ENCODE measurements at regions not wholly inside any gene's neighbourhood (a gene's known extent, or its start where the extent isn't known, plus 50 kb on each side); places are given as distances from the start of the nearest gene placed in this dataset.

DNA sequence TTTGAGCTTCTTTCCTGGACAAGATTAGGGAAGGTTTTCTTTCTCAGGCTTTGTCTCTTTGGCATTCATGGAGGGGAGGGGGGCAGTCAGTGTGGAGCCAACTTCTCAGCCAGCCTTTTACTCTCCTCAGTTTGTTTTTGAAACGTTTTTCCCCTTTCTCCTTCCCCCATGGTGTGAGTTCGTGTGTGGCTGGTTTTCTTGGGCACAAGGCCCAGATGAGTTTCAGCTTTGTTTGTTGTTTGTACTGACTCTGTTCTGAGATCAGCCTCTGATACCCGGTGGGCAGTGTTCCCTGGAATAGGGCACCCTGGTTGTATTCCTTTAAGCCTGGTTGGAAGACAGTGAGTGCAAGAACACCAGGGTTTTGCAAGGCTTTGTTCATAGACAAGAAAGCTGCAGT lies 168.2 kb upstream of the RARB start:
- no peak for ATAC-seq

DNA sequence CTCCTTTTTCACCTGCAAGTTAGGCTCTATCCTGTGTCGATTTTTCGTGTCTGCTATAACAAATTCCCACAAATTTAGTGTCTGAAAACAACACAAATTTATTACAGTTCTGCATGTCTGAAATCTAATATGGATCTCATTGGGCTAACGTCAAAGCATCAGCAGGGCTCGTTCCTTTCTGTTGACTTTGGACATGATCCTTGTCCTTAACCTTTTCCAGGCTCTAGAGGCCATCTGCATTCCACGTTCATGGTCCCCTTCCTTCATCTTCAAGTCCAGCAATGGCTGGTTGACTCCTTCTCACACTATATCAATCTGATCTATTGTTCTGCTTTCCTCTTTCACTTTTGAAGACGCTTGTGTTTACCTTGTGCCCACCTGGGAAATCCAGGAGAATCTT lies 165.7 kb upstream of the RARB start:
- ATAC-seq, result no peak

DNA sequence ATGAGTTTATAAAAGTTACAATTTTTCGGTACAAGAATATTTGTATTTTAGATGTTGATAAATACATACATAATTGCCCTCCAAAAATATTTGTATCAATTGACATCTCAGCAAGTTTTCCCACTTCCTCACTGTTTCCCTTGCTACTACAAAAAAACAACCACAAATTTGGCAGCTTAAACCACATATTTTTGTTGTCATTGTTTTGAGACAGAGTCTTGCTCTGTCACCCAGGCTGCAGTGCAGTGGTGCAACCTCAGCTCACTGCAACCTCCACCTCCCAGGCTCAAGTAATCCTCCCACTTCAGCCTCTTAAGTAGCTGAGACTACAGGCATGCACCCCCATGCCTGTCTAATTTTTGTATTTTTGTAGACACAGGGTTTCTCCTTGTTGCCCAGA lies 162.8 kb upstream of the RARB start:
- no peak for ATAC-seq

DNA sequence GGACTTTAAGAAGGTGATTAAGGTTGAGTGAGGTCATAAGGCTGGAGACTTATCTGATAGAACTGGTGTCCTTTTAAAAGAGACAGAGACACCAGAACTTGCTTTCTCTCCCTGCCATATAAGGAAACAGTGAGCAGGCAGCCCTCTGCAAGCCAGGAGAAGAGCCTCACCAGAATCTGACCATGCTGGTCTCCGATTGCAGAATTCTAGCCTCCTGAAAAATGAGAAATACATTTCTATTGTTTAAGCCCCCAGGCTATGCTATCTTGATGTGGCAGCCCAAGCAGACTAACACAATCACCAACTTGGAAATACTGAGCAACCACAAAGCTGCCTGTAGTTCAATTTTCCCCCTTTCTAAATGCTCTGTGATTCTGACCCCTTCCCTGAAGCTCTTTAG lies 161.4 kb upstream of the RARB start:
- ATAC-seq, result no peak

DNA sequence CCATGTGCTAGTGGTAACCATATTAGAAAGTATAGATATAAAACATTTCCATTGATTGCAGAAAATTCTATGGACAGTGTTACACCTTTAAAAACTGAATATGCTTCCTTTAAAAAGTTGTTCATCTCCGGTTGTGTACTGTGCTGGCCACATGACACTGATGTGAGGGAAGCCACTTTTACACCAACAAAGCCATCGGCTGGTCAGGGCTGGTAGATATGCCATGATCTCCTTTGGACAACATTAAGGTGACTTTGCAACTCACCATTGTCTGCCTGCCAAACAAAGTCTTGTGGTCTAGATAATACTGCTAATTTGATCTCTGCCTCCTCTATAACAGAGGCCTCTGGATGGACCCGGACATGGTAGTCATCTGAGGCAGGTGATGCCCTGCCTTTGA lies 156.0 kb upstream of the RARB start:
- no peak for ATAC-seq

DNA sequence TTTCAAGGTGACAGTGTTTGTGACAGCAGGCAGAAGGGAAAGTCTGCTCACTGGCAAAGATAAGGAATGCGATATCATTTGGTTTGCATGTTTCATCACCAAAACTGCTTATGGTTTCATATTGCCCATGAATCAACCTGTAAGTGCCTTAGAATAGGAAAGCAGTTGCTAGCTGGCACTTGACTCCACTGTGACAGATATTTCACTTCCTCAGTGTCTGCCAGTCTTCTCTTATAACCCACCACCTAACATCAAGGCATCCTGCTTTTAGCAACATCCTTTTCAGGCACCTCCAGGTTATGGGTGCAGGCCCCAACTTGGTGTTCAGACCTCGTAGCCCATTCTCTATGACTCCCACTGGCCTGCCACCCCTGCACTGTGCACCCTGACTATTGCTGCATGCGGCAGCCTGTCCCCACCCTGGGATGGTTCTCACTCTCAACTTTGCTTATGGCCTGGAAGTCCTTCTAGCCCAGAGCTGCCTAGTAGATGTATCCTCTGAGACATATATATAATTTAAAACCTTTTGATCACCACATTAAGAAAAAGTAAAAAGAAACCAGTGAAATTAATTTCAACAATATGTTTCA lies 154.4 kb upstream of the RARB start:
- ATAC-seq, result no peak

DNA sequence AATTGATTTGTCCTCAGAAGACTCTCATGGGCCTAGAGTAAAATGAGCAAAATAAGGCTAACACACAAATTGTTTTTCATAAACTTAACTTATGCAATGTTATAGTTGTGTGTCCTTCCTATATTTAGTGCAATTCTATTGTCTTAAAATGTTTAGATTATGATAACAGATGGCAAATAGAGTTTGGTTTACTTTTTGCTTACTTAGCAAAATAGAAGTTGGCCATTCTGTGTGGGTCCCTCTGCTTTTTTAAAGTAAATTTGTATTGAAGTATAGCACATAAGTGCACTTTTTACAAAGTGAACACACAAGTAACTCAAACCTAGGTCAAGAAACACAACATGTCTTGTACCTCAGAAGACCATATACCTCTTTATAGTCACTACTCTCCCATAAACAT lies 150.6 kb upstream of the RARB start:
- ATAC-seq, result no peak

DNA sequence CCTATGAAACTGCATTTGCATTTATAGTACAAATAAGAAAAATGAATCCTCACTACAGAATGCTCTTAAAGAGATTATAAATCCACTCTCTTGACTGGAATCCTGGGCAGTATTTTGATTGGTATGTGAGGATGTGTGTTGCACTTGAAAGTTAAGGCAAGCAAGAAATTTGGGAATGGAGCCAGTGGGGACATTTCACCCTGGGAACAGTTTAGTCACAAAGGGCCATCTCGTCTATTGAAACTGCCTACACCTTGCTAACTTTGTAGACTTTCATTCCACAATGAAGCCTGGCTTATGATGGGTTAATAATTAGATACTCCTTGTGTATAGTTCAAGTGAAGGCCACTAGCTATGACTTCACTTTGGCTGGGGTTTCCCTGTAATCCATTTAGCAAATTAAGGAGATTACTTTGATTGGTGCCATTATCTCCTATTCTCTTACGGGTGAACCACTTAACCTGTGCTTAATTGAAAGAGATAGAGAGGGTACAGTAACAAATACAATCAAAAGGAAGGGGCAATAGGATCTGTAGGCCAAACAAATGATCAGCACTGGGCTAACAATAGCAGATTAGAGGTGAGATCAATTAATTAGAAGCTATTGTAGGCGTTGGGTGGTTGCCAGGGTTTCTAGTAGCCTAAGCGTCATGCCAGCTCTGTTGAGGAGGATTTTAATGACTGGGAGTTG lies 146.9 kb upstream of the RARB start:
- ATAC-seq, result no peak

DNA sequence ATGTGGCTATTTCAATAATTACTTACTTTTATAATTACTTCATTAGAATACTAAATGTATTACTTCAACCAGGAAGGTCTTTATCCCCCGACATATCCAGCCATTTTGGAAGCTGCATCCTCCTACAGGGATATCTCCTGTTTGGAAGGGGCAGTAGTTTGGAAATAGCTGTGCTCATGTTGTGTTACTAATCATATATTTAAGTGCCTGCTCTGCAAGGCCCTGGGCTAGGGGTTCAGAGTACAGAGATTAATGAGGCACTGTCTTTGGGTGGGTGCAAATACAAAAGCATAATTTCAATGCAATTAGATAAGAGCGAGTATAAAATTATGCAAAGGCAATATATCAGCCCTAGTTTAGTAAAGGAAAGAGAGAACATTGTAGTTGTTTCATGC lies 146.3 kb upstream of the RARB start:
- no peak for ATAC-seq

DNA sequence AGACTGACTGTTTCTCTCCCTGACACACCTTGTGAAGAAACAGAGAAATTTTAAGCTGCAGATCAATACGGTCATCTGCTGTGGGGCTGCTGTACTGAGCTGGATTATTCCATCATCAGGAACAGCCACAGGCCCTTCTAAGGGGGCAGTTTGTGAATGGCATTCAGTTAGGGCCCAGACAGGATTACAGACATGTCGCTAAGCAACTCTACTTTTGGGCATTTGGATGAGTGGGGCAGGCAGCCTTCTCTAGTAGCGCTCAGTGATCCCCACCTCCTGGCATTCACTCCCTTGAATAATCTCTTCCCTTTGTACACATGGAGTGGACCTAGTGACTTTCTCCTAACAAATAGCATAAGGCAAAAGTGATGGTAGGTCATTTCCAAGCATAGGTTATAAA lies 144.4 kb upstream of the RARB start:
- ATAC-seq, result no peak

DNA sequence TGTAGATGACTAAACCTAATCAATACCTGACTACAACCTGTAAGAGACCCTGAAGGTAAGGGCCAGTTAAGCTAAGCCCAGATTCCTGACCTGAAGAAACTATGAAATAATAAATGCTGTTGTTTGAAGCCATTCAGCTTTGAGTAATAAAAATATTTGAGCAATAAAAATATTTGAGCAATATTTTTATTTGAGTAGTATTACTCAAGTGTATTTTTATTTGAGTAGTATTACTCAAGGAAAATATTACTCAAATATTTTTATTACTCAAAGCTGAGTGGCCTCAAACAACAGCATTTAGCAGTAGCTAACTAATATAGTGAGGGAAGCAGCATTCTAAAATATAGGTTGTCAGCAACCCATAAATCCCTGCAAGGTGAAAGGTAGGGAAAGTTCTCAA lies 143.8 kb upstream of the RARB start:
- no peak for ATAC-seq

DNA sequence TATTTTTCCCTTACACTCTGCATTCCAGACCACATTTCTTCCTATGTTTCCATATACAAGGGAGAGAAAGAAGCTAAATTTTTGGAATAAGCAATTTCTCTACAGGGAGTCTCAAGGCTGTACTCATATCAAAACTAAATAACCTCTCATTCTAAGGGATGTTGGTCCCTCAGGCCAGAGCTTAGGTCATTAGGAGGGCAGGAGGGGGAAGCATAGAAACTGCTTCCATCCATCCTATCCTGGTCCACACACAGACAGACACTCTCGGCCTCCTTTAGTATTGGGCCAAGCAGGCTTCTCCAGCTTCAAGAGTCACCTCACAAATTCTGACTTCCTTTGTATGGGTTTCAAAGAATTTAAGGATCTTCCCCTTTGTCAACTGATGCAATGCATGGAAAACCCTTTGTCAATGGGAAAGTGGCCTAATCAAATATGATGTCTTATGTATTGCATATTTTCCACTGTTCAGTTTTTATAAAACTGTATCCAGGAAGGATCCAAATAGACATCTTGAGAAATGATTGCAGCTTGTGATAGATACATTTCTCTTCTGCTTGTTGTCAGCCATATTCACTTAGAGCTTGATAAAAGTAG lies 140.7 kb upstream of the RARB start:
- no peak for ATAC-seq

DNA sequence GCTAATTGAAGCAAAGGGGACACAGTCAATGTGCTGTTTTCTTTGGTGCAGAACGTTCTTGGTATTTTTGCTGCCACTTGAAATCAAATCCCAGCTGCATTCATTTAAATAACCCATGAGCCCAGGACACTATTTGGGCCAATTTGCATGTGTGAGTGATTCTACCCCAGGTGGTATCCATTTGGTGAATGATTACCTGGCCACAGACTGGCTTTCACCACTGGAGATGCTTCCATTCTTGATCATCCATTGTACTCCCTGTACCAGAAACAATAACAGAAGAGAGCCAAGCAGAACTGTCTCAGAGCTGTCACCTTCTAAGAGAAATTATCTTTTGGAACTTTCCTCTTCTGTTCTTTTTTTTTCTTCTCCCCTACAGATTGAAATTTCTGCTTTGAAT lies 139.7 kb upstream of the RARB start:
- ATAC-seq, result no peak

DNA sequence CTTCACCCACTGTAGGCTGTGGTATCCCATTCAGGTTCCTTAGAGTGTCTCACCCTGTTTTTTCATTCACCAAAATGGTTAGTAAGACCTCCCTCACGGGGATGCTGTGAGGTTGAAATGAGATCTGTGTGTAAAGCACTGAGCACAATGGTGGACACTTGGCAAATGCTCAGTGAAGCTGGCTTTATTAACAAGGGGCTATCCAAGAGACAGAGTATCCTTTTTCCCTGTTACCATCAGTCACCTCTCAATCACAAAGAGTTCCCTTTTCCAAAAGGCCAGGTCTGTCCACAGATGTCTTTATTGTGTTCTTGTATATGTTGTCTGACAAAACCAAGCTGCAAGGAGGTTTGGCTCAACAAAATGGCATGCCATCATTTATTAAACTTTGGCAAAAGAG lies 138.9 kb upstream of the RARB start:
- ATAC-seq, result no peak

DNA sequence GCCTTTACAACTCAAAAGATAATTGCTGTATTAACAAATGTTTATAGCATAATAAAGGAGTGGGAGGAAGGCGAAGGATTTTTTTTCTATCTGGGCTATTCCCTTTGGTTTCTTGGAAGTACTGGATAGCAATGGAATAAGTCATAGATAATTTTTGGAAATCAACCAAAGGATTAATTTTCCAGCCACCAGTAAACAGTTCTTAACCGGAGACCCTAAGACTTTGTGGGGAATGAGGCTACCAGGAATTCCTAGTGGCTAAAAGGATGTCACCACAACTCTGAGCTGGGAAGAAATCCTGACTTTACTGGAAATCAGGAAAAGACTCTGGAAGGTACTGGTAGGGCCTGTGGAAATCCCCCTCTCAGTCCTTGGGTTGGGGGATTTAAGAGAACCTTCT lies 138.4 kb upstream of the RARB start:
- ATAC-seq, result no peak

DNA sequence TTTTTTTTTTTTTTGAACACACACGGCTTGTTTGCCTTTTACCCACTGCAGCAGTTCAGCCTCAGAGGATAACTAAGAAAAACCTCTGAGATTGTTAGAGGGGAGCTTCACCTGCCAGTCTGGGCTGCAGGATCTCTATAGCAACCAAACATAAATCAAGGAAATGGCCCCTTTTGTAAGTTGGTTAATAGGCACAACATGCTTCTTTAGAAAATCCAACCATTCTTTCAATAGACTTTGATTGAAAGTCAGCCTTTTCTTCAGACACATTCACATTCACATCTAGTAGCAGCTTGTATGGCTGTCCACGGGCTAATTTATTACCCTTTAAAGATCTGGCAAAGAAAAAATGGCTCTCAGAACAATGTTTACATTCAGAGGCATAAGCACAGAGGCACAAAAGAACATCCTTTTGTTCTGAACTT lies 136.6 kb upstream of the RARB start:
- ATAC-seq, result no peak

DNA sequence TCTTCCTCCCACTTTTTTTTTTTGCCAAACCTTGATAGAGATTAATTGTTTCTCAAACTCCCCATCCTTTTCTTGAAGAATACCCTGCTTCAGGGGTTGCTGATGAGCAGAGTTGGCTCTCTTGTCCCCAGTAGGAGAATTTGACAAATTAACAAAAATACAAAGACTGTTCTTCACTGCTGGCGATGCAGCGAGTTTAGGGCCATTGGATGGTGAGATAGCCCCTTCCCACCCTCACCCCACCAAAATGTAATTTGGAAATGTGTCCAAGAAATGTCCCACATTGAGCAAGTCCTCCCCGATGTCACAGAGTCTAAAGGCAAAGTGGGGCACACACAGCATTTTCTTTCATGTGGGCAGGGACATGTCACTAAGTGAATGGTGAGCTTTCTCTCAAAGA lies 136.0 kb upstream of the RARB start:
- no peak for ATAC-seq

DNA sequence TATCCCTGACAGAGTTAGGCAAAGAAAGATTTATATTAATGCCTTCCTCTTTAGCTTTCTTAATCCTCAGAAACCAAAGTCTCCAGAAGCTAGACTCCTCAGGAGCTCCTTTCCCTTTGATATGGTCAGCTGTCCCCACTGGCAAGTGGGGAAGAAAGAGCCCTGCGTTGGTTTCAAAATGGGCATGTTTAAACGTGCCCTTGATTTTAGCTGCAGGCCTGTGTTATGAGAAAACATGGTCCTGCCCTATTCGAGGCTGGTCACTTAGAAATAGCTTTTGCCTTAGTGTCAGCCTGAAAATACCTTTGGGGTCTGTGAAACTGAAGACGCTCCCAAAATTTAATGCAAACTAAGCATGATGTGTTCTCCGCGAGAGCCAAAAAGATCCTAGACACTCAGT lies 135.5 kb upstream of the RARB start:
- ATAC-seq, result no peak

DNA sequence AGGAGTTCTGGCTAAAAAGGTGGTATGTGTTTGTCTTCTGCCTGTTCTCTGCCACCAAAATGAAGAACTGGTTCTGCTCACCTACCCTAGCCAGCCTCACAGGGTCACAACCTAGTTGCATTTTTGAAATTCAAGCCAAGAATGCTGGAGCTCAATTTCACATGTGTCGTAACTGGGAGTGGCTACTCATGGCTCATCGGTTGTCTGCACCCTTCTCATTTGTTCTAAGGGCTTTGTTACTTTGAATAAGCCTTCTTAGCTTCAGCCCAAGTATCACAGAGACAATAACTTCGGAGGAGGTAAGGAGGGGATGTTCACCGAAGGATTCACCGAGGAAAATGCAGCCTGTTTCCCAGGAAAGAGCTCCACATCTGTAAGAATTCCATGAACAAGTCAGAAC lies 134.3 kb upstream of the RARB start:
- no peak for ATAC-seq

DNA sequence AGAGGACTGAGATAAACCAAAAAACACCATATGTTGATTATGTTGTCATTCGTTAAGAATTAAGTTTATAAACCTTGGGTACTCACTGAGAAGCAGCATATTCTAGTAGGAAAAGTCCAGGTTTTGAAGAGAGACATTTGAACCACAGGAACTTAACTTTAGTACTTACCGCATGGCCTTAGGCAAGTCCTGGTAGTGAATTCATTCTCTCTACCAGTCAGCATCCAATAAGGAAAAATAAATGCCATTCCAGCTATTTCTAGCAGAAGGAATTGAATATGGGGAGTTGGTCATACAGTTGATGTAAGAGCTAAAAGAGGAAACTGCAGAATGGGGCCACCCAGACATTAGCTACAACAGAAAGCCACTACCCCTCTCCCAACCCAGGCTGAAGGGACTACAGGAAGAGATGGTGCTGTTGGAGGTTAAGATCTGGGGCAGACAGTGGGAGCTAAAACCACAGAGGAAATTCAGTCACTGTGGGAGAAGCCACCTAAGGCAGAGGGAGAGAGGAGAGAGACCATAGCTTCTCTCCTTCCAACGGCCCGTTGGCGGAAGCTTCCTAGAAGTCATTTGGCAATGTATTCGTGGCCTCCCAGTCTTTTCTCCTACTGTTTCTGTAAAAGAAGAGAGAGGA lies 133.8 kb upstream of the RARB start:
- no peak for ATAC-seq

DNA sequence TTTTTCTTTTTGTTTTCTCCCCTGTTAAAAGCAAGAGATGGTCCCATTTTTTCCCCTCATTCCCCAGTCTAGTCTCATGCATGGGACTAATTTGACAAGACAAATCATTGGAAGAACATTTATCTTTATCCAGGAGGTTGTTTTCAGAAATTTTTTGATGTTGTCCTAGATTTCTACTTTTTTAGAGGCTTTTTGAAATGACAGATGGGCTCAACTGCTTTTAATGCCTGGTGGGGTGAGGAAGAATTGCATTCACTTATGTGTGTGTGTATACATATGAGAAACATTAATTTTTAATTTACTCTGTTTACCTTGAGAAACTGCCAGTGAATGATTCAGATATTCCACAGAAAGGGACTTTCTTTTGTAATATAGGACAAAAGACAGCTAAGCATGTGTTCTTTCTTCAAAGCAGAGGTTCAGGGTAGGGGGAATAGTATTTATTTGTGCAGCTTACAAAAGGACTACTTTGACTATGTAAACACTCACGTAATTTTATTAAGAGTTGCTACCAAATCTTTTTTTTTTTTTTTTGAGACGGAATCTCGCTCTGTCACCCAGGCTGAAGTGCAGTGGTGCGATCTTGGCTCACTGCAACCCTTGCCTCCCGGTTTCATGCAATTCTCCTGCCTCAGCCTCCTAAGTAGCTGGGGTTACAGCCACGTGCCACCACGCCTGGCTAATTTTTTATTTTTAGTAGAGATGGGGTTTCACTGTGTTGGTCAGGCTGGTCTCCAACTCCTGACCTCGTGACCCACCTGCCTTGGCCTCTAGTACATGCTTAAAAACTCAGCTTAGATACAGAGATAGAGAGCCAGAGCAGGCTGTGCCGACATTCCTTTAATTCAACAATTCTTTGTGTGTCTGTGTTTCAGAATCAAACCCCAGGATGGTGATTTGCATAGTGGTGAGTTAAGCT lies 130.1 kb upstream of the RARB start:
- no peak for ATAC-seq

DNA sequence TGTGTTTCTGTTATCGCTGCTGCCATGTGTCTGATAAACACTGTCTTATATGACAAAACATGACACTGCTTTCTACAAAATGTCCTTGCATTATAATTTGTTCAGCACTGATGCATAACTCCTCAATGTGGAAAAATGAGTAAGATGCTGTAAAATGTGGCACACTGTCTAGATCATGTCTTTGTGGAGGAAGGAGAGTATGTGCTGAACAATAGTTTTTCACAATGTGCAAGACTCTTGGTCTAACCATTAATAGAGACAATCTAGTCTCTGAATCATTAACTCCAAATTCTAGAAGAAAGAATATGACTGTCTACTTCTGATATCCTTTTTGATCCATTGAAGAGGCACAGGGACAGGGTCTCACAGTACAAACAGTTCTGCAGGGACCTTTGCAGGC lies 127.9 kb upstream of the RARB start:
- no peak for ATAC-seq

DNA sequence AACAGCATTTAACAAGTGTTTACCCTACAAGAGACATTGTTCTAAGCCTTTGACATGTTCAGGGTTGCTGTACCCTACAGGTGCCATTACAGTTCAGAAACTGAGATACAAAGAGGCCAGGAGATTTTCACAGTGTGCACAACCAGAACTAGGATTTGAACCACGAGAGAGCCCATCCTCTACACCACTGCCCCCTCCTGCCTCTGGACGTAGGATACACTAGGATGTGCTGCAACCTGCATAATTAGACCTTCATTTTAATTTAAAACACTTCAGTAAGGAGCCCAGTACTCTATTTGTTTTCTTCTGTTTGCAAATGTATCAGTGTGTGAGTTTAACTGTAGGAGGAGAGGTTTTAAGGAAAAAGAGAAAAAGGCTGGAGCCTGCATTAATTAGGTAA lies 123.1 kb upstream of the RARB start:
- no peak for ATAC-seq

Measured in activated CD4-positive, CD25-positive, alpha-beta regulatory T cell treated with anti-CD3 and anti-CD28 coated beads, Interleukin-2, amount 50 U/mL, for 24 hours (primary cell).